ENCODE measurements at regions not wholly inside any gene's neighbourhood (a gene's known extent, or its start where the extent isn't known, plus 50 kb on each side); places are given as distances from the start of the nearest gene placed in this dataset.

DNA sequence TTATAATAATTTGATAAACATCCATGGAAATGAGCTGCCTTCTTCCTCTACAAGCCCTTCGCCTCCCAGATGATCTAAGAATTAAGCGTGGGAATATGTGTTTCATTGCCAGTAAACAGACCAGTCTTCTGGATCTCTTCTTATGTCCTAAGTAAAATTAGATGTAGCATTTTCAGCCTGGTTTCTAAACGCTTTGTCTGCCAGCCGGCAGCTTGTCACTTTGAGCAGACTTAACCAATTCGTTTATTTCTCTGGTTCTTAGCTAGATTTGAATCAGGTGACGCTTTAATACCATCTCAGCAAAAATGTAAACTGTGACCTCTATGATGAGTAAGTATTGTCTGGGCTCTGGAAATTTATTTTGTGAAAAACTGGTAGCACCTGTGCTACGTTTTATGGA lies 380.6 kb upstream of the NUDT12 start:
- Histone ChIP-seq H3K36me3 (replicated peaks; ENCODE audit: insufficient read depth, low read depth) (no peaks in the 10 kb centered on the region), H3K9me3 (ENCODE audit: low read depth) (no peaks in the 10 kb centered on the region), H4K20me1 (ENCODE audit: insufficient read depth, poor library complexity, severe bottlenecking) (no peaks in the 10 kb centered on the region), H2AFZ (no peak overlapping the region), H3K27me3 (no peaks in the 10 kb centered on the region), H3K4me2 (no peak overlapping the region), H3K4me1 (ENCODE audit: insufficient read depth) (no peaks in the 10 kb centered on the region), H3K79me2 (no peaks in the 10 kb centered on the region), H3K9me2 (replicated peaks; ENCODE audit: insufficient read depth) (no peaks in the 10 kb centered on the region), H3K4me3 (no peak overlapping the region), H3K27ac (no peak overlapping the region)
- TF ChIP-seq EZH2phosphoT487 (IDR thresholded peaks at IDR 0.05; ENCODE audit: low read depth, severe bottlenecking, unreplicated experiment) (no peak), EZH2 (IDR thresholded peaks at IDR 0.05; ENCODE audit: borderline replicate concordance) (no peak)
- TF ChIP-seq, protein P1, sequence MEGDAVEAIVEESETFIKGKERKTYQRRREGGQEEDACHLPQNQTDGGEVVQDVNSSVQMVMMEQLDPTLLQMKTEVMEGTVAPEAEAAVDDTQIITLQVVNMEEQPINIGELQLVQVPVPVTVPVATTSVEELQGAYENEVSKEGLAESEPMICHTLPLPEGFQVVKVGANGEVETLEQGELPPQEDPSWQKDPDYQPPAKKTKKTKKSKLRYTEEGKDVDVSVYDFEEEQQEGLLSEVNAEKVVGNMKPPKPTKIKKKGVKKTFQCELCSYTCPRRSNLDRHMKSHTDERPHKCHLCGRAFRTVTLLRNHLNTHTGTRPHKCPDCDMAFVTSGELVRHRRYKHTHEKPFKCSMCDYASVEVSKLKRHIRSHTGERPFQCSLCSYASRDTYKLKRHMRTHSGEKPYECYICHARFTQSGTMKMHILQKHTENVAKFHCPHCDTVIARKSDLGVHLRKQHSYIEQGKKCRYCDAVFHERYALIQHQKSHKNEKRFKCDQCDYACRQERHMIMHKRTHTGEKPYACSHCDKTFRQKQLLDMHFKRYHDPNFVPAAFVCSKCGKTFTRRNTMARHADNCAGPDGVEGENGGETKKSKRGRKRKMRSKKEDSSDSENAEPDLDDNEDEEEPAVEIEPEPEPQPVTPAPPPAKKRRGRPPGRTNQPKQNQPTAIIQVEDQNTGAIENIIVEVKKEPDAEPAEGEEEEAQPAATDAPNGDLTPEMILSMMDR (IDR thresholded peaks at IDR 0.05; ENCODE audit: poor library complexity): no peak
- no peak for DNase-seq (ENCODE audit: low spot score)
- 60% methylated on average over 7 of the region's 7 CpGs for WGBS (ENCODE audit: low lambda C conversion rate, missing lambda C conversion rate)

DNA sequence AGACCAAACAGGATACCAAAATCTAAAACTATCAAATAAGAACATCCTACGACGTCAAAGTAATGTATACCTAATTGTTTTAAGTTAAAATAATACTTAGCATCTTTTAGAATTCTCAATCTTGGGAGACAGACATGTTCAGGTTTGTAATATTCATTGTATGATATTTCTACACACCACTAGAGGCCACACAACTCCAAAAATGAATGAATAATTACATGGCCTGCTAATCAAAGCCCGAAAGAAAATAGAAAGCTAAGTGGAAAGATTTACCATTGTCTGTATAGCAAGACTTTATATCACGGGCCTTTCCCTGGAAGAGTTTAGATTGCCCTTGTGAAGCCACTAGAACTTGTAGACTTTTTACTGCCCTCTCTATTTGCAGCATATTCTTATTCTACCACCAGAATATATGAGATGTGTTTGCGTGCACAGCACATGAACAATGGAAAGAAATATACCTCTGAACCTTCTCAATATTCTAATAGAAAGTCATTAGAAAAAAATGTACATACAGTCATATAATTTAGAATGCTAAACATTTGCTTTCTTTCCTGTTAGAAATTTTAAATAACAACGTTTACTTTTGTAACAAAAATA lies 380.1 kb upstream of the NUDT12 start:
- WGBS (ENCODE audit: low lambda C conversion rate, missing lambda C conversion rate): 86% methylated on average over 6 of the region's 6 CpGs
- no peaks in the 10 kb centered on the region for H3K27me3 ChIP-seq
- H2AFZ ChIP-seq: no peak overlapping the region
- no peak for TF ChIP-seq EZH2phosphoT487 (IDR thresholded peaks at IDR 0.05; ENCODE audit: low read depth, severe bottlenecking, unreplicated experiment)
- TF ChIP-seq, protein P1 (IDR thresholded peaks at IDR 0.05; ENCODE audit: poor library complexity): peak; percentile 42
- H4K20me1 ChIP-seq (ENCODE audit: insufficient read depth, poor library complexity, severe bottlenecking): no peaks in the 10 kb centered on the region
- H3K9me2 ChIP-seq (replicated peaks; ENCODE audit: insufficient read depth): no peaks in the 10 kb centered on the region
- H3K4me3 ChIP-seq: no peak overlapping the region
- H3K36me3 ChIP-seq (replicated peaks; ENCODE audit: insufficient read depth, low read depth): no peaks in the 10 kb centered on the region
- no peaks in the 10 kb centered on the region for H3K4me1 ChIP-seq (ENCODE audit: insufficient read depth)
- no peak overlapping the region for H3K4me2 ChIP-seq
- H3K9me3 ChIP-seq (ENCODE audit: low read depth): no peaks in the 10 kb centered on the region
- no peaks in the 10 kb centered on the region for H3K79me2 ChIP-seq
- H3K27ac ChIP-seq: no peak overlapping the region
- no peak for DNase-seq (ENCODE audit: low spot score)

DNA sequence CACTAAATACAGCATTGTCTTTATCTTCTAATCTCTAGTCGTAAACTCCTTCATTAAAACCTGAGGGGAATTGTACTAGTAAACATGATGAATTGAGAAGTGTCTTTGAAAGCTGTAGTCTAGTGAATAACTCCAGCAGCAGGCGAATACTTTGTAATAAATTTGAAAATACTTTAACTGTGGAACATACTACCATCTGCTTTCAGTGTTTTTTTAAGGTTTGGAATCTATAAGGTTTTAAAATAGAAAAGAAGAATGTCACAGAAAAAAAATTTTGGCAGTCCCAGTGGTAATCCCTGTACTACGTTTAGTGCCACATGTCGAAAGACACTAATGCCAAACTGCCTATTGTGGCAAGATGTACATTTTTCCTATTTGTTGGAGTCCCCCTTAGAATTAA lies 379.0 kb upstream of the NUDT12 start:
- no peaks in the 10 kb centered on the region for H3K9me3 ChIP-seq (ENCODE audit: low read depth)
- H3K4me1 ChIP-seq (ENCODE audit: insufficient read depth): no peaks in the 10 kb centered on the region
- no peak overlapping the region for H2AFZ ChIP-seq
- H3K79me2 ChIP-seq: no peaks in the 10 kb centered on the region
- DNase-seq (ENCODE audit: low spot score): no peak
- H3K27me3 ChIP-seq: no peaks in the 10 kb centered on the region
- no peaks in the 10 kb centered on the region for H3K9me2 ChIP-seq (replicated peaks; ENCODE audit: insufficient read depth)
- no peak overlapping the region for H3K4me3 ChIP-seq
- 58% methylated on average over 4 of the region's 4 CpGs for WGBS (ENCODE audit: low lambda C conversion rate, missing lambda C conversion rate)
- H3K27ac ChIP-seq: no peak overlapping the region
- no peak overlapping the region for H3K4me2 ChIP-seq
- no peaks in the 10 kb centered on the region for H4K20me1 ChIP-seq (ENCODE audit: insufficient read depth, poor library complexity, severe bottlenecking)
- H3K36me3 ChIP-seq (replicated peaks; ENCODE audit: insufficient read depth, low read depth): no peaks in the 10 kb centered on the region
- no peak for TF ChIP-seq EZH2 (IDR thresholded peaks at IDR 0.05; ENCODE audit: borderline replicate concordance)
- TF ChIP-seq, protein P1 (IDR thresholded peaks at IDR 0.05; ENCODE audit: poor library complexity): no peak
- TF ChIP-seq EZH2phosphoT487 (IDR thresholded peaks at IDR 0.05; ENCODE audit: low read depth, severe bottlenecking, unreplicated experiment): no peak
